NCI-H2196 treated with DMSO at 0.1 percent for 48 hours (cell line): ENCODE measurements at regions not wholly inside any gene's neighbourhood (a gene's known extent, or its start where the extent isn't known, plus 50 kb on each side); places are given as distances from the start of the nearest gene placed in this dataset.
A peak's percentile ranks its signal among the peaks of the same experiment; 100 is the strongest.

Experiments used
- DNase-seq: peaks from one replicate; lab custom pipeline; 2025; ENCODE audit not compliant: unreplicated experiment; lab: John Stamatoyannopoulos, UW

GRCh38 chr7:79877874-79878465, 256.7 kb upstream of the GNAI1 start:
- DNase-seq = no peak

- no peak for DNase-seq
These were observed 257.8 kb upstream of the GNAI1 start for GRCh38 chr7:79876848-79877252.

GRCh38 chr7:79874797-79875196, 259.8 kb upstream of the GNAI1 start:
- no peak for DNase-seq

GRCh38 chr7:79872176-79872575, 262.5 kb upstream of the GNAI1 start:
- DNase-seq = no peak

GRCh38 chr7:79868010-79868409, 266.6 kb upstream of the GNAI1 start:
- DNase-seq = no peak

GRCh38 chr7:79862447-79863210, 272.0 kb upstream of the GNAI1 start:
- DNase-seq = no peak

GRCh38 chr7:79855172-79855571, 279.5 kb upstream of the GNAI1 start:
- no peak for DNase-seq

- no peak for DNase-seq
These were observed 280.0 kb upstream of the GNAI1 start for GRCh38 chr7:79854621-79855020.

- no peak for DNase-seq
These were observed 296.7 kb upstream of the GNAI1 start for GRCh38 chr7:79837915-79838314.

GRCh38 chr7:79833616-79834015, 301.0 kb upstream of the GNAI1 start:
- DNase-seq = no peak

- DNase-seq = no peak
These were observed 305.8 kb upstream of the GNAI1 start for GRCh38 chr7:79828866-79829265.

GRCh38 chr7:79823246-79823951, 311.2 kb upstream of the GNAI1 start:
- DNase-seq = no peak

GRCh38 chr7:79822620-79823240, 311.9 kb upstream of the GNAI1 start:
- DNase-seq = no peak

GRCh38 chr7:79820387-79820786, 314.2 kb upstream of the GNAI1 start:
- peak; percentile 1 for DNase-seq

GRCh38 chr7:79810916-79811315, 323.7 kb upstream of the GNAI1 start:
- no peak for DNase-seq

- DNase-seq = no peak
These were observed 328.4 kb upstream of the GNAI1 start for GRCh38 chr7:79806161-79806734.

- DNase-seq = no peak
These were observed 337.3 kb upstream of the MAGI2 start for GRCh38 chr7:79790656-79791262.

- DNase-seq = no peak
These were observed 336.3 kb upstream of the MAGI2 start for GRCh38 chr7:79789584-79790345.

- DNase-seq = no peak
These were observed 334.2 kb upstream of the MAGI2 start for GRCh38 chr7:79787623-79788022.

GRCh38 chr7:79787096-79787495, 333.6 kb upstream of the MAGI2 start:
- DNase-seq = no peak
